ENCODE measurements at regions not wholly inside any gene's neighbourhood (a gene's known extent, or its start where the extent isn't known, plus 50 kb on each side); places are given as distances from the start of the nearest gene placed in this dataset.

DNA sequence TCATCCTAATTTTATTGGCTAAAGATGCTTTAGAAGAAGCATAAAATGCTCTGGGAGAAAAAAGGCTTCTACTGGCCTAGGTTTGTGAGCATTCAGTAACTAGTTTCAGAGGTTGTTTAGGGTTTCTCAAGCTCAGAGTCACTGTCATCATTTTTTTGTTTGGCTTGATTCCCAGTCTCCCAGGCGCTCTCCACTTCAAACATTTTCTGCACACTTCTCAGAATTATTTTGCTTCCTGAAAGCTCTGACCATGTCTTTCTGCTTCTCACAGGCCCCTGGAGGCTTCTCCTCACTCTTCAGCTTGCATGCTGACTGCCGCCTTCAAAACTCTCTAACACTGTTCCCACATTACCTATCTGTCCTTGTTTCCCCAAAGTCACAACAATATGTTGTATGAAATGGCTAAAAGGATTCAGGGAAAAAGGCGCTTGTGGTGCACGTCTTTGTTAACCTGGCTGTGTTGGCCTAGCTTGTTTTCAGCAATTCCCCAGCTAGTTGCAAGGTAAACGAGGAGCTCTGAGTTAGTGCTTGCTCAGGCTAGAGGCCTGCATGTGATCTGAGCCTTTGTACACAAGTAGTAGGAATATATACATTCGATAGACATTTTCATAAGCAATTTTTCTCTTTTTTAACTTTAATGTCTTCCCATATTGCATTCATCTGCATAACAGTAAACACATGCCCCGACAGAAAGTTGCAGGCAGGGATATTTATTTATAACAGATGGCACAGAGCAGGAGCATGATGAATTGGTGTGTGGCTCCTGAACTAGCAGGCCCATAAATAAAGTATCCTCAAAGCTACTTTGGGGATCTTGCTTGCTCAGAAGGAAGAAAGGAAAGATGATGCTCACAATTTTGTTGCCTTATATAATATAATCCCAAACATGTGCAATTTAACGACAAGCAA, 129.2 kb upstream of the DPH6 start:
- no peak for TF ChIP-seq POLR2AphosphoS5 (IDR thresholded peaks at IDR 0.05; ENCODE audit: low read depth, low read length)
- TF ChIP-seq POLR2A (IDR thresholded peaks at IDR 0.05; ENCODE audit: low read depth, low read length) = no peak
